ENCODE measurements at regions not wholly inside any gene's neighbourhood (a gene's known extent, or its start where the extent isn't known, plus 50 kb on each side); places are given as distances from the start of the nearest gene placed in this dataset.
"Not testable (repeated sequence)": the region's sequence is repeated elsewhere in the genome, so short reads cannot be mapped to it uniquely, and the experiment has no call there.

- DNase-seq: no peak
Observed at GRCh38 chr4:66577922-66578321, 907.6 kb upstream of the EPHA5 start.

GRCh38 chr4:66575008-66575696, 904.9 kb upstream of the EPHA5 start:
- no peak for DNase-seq

GRCh38 chr4:66574145-66574978, 904.1 kb upstream of the EPHA5 start:
- DNase-seq: no peak

DNA sequence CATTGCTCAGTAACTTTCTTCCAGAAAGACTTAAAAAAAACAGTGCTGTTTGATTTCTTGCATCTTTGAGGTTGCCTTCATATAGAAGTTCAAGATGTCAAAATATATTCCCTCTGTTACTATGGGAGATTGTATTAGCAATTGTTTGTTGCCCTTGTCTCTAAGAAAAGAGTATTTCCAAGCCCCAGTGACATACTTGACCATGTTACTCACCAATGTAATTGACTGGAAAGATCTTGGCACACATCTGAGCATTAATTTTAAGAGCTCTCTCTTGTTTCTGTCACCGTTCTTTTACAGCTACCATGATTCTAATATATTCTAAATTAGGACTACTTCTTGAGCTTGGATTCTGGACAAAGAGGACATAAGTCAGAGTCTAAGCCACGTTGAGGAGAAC, 902.7 kb upstream of the EPHA5 start:
- DNase-seq: no peak

GRCh38 chr4:66571145-66571695, 900.9 kb upstream of the EPHA5 start:
- no peak for DNase-seq

GRCh38 chr4:66569228-66569627, 898.9 kb upstream of the EPHA5 start:
- DNase-seq: no peak

GRCh38 chr4:66568431-66568830, 898.1 kb upstream of the EPHA5 start:
- DNase-seq: no peak

- no peak for DNase-seq
Observed at GRCh38 chr4:66568001-66568400, 897.7 kb upstream of the EPHA5 start.

DNA sequence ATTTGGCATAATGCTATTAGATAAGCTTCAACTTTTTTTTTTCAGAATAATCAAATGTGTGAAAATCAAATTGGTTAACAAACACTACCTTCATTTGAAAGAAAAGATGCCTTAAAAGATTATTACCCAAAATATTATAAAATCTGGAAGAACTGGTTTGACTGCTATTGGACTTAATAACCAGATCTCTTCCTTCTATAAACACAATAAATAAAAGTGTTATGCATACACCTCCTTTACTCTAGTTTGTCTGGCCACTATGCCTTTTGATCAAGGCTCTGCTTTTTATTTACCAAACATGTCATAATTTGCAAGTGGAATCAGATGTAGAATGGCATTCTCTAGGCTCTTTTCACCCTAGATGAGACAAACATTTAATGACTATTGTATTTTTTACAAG, 897.3 kb upstream of the EPHA5 start:
- no peak for DNase-seq

DNA sequence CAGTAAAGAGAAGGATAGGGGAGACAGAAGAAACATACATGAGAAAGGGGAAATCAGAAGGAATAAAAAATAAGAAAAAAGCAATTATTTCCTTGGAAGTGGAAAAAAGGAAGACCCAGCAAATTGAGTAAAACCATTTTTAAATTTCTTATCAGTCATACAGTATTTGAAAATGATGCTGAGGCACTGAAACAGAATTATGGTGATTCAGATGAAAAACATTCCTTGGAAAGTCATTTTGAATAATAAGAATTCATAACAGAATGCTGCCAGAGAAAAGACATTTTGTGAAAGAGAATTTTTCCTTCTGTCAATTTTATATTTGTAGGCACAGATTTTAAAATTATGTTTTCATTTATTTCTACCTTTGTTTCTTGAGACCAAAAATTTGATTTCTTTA, 895.5 kb upstream of the EPHA5 start:
- no peak for DNase-seq

DNA sequence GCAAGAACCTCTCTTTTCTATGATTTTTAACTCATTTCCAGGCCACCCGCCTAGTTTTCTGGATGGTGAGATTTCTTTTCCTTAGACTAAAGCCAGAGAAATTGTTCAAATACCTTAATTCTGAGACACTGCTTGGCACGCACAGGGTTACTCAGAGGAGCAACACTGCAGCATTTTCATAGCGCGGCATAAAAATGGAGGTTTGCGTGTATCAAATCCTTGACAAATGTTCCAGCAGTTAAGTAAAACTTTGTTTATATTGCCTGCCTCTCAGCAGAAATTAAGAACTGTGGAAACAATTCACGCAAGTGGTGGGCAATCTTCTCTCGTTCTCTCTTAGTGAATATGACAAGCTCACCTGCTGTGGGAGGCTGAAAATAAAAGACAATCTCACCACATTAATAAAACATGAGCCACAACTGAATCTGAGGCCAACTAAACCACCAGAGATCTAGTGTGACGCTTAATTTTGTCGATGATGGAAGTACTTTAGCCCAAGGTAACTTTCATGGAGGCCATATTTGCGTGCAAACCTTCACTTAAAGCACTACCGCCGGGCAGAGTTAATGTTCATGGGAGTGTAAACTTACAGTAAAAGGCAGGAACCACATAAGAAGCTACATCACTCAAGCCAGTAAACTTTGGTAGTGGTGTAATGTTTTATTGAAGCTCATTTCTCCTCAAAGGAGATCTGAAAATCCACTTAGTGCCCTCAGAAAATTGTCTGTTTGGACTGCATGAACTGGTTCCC, 894.8 kb upstream of the EPHA5 start:
- DNase-seq: no peak

DNA sequence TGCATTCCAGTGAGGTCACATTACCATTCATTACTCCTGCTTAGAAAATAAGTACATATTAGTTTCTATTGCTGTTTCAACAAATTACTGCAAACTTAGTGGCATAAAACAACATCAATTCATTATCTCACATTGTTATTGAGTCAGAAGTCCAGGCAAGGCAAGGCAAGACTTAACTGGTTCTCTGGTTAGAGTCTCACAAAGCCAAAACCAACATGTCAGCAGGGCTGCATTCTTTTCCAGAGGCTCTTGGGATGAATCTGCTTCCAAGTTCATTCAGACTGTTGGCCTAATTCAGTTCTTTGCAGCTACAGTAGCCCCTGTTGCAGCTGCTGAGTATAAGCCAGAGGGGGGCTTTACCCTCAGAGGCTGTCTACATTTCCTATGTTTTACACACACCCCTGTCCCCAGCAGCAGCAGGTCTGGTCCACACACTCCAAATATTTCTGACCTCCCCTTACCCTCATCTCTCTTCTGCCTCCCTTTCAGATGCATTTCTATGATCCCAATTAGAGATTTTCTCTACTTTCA, 892.1 kb upstream of the EPHA5 start:
- no peak for DNase-seq

DNA sequence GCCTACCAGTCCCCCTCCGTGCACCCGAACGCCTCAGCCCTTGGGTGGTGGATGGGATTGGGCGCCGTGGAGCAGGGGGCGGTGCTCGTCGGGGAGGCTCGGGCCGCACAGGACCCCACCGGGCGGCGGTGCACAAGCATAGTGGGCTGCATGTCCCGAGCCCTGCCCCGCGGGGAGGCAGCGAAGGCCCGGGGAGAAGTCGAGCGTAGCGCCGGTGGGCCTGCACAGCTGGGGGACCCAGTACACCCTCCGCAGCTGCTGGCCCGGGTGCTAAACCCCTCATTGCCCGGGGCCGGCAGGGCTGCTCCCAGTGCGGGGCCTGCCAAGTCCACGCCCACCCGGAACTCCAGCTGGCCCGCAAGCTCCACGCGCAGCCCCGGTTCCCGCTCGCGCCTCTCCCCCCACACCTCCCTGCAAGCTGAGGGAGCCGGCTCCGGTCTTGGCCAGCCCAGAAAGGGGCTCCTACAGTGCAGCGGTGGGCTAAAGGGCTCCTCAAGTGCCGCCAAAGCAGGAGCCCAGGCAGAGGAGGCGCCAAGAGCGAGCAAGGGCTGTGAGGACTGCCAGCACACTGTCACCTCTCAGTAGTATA, 891.3 kb upstream of the EPHA5 start:
- DNase-seq: not testable (repeated sequence)

DNA sequence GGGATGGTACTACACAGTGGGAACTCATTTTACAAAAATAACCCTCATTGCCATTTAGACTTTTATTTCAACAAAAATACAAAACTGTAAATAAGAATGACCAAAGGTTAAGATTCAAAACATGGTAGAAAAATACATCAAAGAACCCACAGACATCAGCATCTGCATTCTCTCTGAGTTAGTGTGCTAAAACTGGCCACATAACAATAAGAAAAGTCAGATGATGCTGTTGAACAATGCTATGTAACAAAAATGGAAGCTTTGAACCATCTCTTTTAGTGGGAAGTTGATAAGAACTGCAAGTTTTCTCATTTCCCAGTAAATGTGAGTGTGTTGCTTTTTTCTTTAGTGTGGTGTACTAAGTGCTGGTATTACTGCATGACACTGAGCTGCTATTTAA, 888.4 kb upstream of the EPHA5 start:
- no peak for DNase-seq

DNA sequence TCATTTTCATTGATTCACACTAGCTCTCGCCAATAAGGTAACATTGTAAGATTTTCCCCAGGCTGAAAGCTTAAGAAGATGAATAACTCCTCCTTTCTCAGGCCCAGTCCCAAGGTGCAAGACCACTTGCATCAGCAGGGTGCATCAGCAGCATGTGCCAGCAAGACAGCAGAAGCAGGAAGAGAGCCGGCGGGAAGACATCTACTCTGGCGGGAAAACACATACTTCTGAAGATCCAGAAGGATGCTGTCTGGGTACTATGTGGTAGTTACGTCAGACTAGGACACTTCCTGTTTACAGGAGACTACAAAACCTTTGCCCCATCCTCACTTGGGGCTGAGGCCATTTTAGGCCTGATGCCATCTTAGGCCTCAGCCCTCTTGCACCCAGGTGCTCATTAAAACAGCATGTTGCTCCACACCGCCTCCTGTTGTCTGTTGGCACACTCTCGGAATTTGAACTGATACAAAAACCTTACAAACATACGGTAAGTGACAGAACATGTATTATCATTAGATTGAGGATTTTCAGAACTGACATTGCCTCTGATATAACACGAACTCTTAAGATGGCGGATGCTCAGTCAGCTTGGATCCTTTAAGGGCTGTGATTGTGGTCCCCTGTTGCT, 886.5 kb upstream of the EPHA5 start:
- no peak for DNase-seq

GRCh38 chr4:66555301-66555700, 885.0 kb upstream of the EPHA5 start:
- no peak for DNase-seq

DNA sequence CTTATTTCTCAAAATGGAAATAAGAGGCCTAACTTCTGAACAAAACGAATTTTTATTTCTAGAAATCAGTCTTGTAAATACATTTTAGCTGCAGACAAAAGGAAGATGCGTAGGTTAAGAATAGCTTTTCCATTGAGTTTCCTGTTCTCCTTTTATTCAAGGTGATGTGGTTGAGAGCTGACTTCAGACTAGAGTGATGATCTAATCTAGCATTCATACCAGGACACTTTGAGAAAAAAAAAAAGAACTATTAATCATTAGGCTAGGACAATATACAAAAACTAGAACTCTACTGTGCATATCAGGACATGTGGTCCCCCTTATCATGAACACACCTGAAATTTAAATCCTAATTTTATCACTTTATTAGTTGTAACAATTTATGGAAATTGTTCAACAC, 884.5 kb upstream of the EPHA5 start:
- DNase-seq: no peak

DNA sequence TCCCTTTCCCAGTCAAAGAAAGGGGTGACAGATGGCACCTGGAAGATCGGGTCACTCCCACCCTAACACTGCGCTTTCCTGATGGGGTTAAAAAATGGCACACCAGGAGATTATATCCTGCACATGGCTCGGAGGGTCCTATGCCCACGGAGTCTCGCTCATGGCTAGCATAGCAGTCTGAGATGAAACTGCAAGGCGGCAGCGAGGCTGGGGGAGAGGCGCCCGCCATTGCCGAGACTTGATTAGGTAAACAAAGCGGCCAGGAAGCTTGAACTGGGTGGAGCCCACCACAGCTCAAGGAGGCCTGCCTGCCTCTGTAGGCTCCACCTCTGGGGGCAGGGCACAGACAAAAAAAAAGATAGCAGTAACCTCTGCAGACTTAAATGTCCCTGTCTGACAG, 875.0 kb upstream of the EPHA5 start:
- DNase-seq: not testable (repeated sequence)

DNA sequence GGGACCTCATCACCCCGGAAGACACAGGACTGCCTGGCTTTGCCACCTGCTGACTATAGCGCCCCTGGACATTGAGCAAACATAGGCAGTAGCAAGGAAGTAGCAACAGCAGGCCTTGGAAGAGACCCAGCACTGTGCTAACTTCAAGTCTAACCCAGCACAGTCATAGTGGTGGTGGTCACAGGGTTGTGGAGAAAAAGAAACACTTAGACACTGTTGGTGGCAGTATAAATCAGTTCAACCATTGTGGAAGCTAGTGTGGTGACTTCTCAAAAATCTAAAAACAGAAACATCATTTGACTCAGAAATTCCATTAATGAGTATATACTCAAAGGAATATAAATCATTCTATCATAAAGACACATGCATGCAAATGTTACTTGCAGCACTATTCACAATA, 874.0 kb upstream of the EPHA5 start:
- no peak for DNase-seq

DNA sequence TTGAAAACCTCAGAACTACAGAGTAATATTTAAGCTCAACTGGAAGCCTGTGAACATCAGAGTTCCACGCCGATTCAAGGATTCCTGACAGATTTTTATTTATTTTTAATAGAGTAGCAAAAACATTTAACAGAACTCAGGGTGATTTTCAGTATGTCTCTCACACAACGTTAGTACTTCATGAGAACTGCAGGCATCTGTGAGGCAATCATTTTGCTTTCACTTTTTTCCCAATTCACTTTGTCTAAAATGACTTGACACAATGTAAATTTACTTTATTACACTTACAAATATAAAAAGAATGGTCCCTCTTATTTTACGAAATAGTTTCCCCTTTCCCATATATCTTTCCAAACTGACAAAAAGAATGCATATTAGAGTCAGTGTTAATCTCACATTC, 869.5 kb upstream of the EPHA5 start:
- DNase-seq: no peak

GRCh38 chr4:66524781-66525180, 854.5 kb upstream of the EPHA5 start:
- DNase-seq: no peak

DNA sequence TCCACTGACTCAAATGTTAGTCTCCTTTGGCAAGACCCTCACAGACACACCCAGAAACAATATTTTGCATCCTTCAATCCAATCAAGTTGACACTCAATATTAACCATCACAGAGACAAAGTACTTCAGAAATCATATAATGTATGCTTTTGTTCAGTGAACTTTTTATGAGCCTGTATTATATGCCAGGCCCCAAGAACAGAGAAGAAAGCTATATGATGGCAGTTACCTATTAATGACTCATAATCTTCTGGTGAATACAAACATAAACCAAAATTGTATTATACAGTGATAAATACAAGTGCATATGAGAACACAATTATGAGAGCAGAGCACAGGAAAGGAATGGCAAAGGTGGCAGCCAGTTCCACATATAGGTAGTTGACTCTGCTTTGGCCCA, 852.0 kb upstream of the EPHA5 start:
- no peak for DNase-seq
